ENCODE measurements at regions not wholly inside any gene's neighbourhood (a gene's known extent, or its start where the extent isn't known, plus 50 kb on each side); places are given as distances from the start of the nearest gene placed in this dataset.

- no peak overlapping the region for H3K23ac ChIP-seq (ENCODE audit: low read depth, low read length)
Observed at GRCh38 chr4:54843946-54844345, 186.2 kb downstream of the KIT start.

More at GRCh38 chr4:54843946-54844345, 186.2 kb downstream of the KIT start:
- no peak overlapping the region for H2BK15ac ChIP-seq (ENCODE audit: low read depth, low read length)
- H3K9me1 ChIP-seq (ENCODE audit: insufficient read depth, low read length) = no peaks in the 10 kb centered on the region
- no peak overlapping the region for H2BK5ac ChIP-seq (ENCODE audit: low read depth, low read length, poor library complexity, severe bottlenecking)
- TF ChIP-seq CEBPB (IDR thresholded peaks at IDR 0.05; ENCODE audit: low read depth, low read length) (no peak), NFE2L2 (IDR thresholded peaks at IDR 0.05; ENCODE audit: low read depth, low read length) (no peak), MAFK (IDR thresholded peaks at IDR 0.05; ENCODE audit: low read depth, low read length) (no peak), SMC3 (IDR thresholded peaks at IDR 0.05; ENCODE audit: low read depth, low read length) (no peak), ELK1 (IDR thresholded peaks at IDR 0.05; ENCODE audit: borderline replicate concordance, low read depth, low read length) (no peak)
- TF ChIP-seq, protein P1, sequence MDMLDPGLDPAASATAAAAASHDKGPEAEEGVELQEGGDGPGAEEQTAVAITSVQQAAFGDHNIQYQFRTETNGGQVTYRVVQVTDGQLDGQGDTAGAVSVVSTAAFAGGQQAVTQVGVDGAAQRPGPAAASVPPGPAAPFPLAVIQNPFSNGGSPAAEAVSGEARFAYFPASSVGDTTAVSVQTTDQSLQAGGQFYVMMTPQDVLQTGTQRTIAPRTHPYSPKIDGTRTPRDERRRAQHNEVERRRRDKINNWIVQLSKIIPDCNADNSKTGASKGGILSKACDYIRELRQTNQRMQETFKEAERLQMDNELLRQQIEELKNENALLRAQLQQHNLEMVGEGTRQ (IDR thresholded peaks at IDR 0.05; ENCODE audit: low read depth, low read length) = no peak
- no peak overlapping the region for H4K8ac ChIP-seq (ENCODE audit: low read depth in 2 of 2, low read length in 2 of 2)
- H3K4me1 ChIP-seq (ENCODE audit: control insufficient read depth, insufficient read depth, low read length) = no peaks in the 10 kb centered on the region
- H4K5ac ChIP-seq (ENCODE audit: low read depth, low read length) = no peak overlapping the region
- H3K9me3 ChIP-seq (ENCODE audit: control insufficient read depth, insufficient read depth, low read length) = no peaks in the 10 kb centered on the region
- H3K4me2 ChIP-seq (ENCODE audit: low read depth, low read length) = no peak overlapping the region
- no peak overlapping the region for H2AK9ac ChIP-seq (replicated peaks; ENCODE audit: low read depth, low read length, poor library complexity)
- ATAC-seq (ENCODE audit: low read depth) (no peak), DNase-seq (no peak)
- no TSS peak for BruUV-seq (replicated peaks)
- no peak overlapping the region for H2BK120ac ChIP-seq (ENCODE audit: low read depth, low read length)
- in situ Hi-C loops (cut with MboI; ENCODE audit: low sequenced_read_pairs) (no loop called here), dilution Hi-C loops (cut with HindIII; ENCODE audit: low sequenced_read_pairs, unreplicated experiment) (no loop called here), intact Hi-C loops (cut with micrococcal nuclease) (loop anchor here (10.0 kb wide), 1 partner anchor 459 kb away; no protein-coding TSS in a partner anchor)
- no peak overlapping the region for H3K56ac ChIP-seq (ENCODE audit: extremely low read depth, insufficient read depth, low read length)
- no peak overlapping the region for H2AK5ac ChIP-seq (ENCODE audit: low read depth, low read length)
- H2BK20ac ChIP-seq (ENCODE audit: low read depth, low read length) = no peak overlapping the region
- no peaks in the 10 kb centered on the region for H3K79me1 ChIP-seq (ENCODE audit: low read depth in 1 of 2, low read length in 2 of 2)
- H4K20me1 ChIP-seq (ENCODE audit: insufficient read depth, low read length) = no peaks in the 10 kb centered on the region
- H3K4me3 ChIP-seq (ENCODE audit: insufficient read depth, low read depth, low read length) = no peak overlapping the region
- H2AFZ ChIP-seq (replicated peaks; ENCODE audit: low read length, poor library complexity) = no peak overlapping the region
- H3K36me3 ChIP-seq (ENCODE audit: control insufficient read depth, insufficient read depth, low read length) = no peaks in the 10 kb centered on the region
- CTCF ChIA-PET = no interaction called here
- H3K9ac ChIP-seq (ENCODE audit: low read depth, low read length) = no peak overlapping the region
- POLR2A ChIA-PET (ENCODE audit: unreplicated experiment) = no interaction called here
- H4K91ac ChIP-seq (ENCODE audit: insufficient read depth, low read depth, low read length) = no peak overlapping the region
- no peak overlapping the region for H3K27ac ChIP-seq (ENCODE audit: insufficient read depth, low read length)
- H3K4ac ChIP-seq (ENCODE audit: low read depth, low read length) = no peak overlapping the region
- H3K14ac ChIP-seq (replicated peaks; ENCODE audit: low read depth, low read length) = no peak overlapping the region
- H3K27me3 ChIP-seq (ENCODE audit: control insufficient read depth, insufficient read depth, low read length) = peaks cover 5% of the 10 kb centered on the region
- H3K18ac ChIP-seq (ENCODE audit: low read depth, low read length) = no peak overlapping the region
- WGBS, 2 experiments (ENCODE audit: extremely low coverage in 2 of 2, insufficient read length in 1 of 2) = no CpG with 5 or more reads among the region's 3 CpGs

All from IMR-90 (cell line).